ENCODE measurements at regions not wholly inside any gene's neighbourhood (a gene's known extent, or its start where the extent isn't known, plus 50 kb on each side); places are given as distances from the start of the nearest gene placed in this dataset.

GRCh38 chr5:3905521-3905920 lies 309.9 kb downstream of the IRX1 start:
- H3K4me3 ChIP-seq (ENCODE audit: control insufficient read depth, low read depth, low read length), result no peak overlapping the region
- no peak for DNase-seq (ENCODE audit: low read depth)
- no peak for TF ChIP-seq CTCF (conservative IDR thresholded peaks at IDR 0.05; ENCODE audit: control insufficient read depth, insufficient read depth, low read depth, low read length)

- no peak for TF ChIP-seq CTCF (conservative IDR thresholded peaks at IDR 0.05; ENCODE audit: control insufficient read depth, insufficient read depth, low read depth, low read length)
- DNase-seq (ENCODE audit: low read depth), result no peak
- no peak overlapping the region for H3K4me3 ChIP-seq (ENCODE audit: control insufficient read depth, low read depth, low read length)
Measured at GRCh38 chr5:3911111-3911510, 315.5 kb downstream of the IRX1 start.

- DNase-seq (ENCODE audit: low read depth), result no peak
- TF ChIP-seq CTCF (conservative IDR thresholded peaks at IDR 0.05; ENCODE audit: control insufficient read depth, insufficient read depth, low read depth, low read length), result no peak
- H3K4me3 ChIP-seq (ENCODE audit: control insufficient read depth, low read depth, low read length), result no peak overlapping the region
Measured at GRCh38 chr5:3911773-3912172, 316.1 kb downstream of the IRX1 start.

- no peak overlapping the region for H3K4me3 ChIP-seq (ENCODE audit: control insufficient read depth, low read depth, low read length)
- no peak for DNase-seq (ENCODE audit: low read depth)
- TF ChIP-seq CTCF (conservative IDR thresholded peaks at IDR 0.05; ENCODE audit: control insufficient read depth, insufficient read depth, low read depth, low read length), result no peak
Measured at GRCh38 chr5:3912790-3913189, 317.2 kb downstream of the IRX1 start.

GRCh38 chr5:3913279-3913678 lies 317.6 kb downstream of the IRX1 start:
- no peak for DNase-seq (ENCODE audit: low read depth)

GRCh38 chr5:3925022-3925421 lies 329.4 kb downstream of the IRX1 start:
- no peak overlapping the region for H3K4me3 ChIP-seq (ENCODE audit: control insufficient read depth, low read depth, low read length)
- no peak for TF ChIP-seq CTCF (conservative IDR thresholded peaks at IDR 0.05; ENCODE audit: control insufficient read depth, insufficient read depth, low read depth, low read length)
- DNase-seq (ENCODE audit: low read depth), result no peak

More at GRCh38 chr5:3913279-3913678, 317.6 kb downstream of the IRX1 start:
- TF ChIP-seq CTCF (conservative IDR thresholded peaks at IDR 0.05; ENCODE audit: control insufficient read depth, insufficient read depth, low read depth, low read length), result no peak
- no peak overlapping the region for H3K4me3 ChIP-seq (ENCODE audit: control insufficient read depth, low read depth, low read length)

GRCh38 chr5:3925935-3926334 lies 330.3 kb downstream of the IRX1 start:
- no peak overlapping the region for H3K4me3 ChIP-seq (ENCODE audit: control insufficient read depth, low read depth, low read length)
- no peak for TF ChIP-seq CTCF (conservative IDR thresholded peaks at IDR 0.05; ENCODE audit: control insufficient read depth, insufficient read depth, low read depth, low read length)
- DNase-seq (ENCODE audit: low read depth), result no peak
